HEK293T (cell line): ENCODE measurements at regions not wholly inside any gene's neighbourhood (a gene's known extent, or its start where the extent isn't known, plus 50 kb on each side); places are given as distances from the start of the nearest gene placed in this dataset.

Experiments
- CTCF ChIA-PET: fragments of 350-600 bp; formaldehyde crosslinking; extraction: SDS; loops from one replicate; lab custom pipeline; 2021; ENCODE audit warnings: antibody characterized with exemption, inconsistent platforms; lab: Yijun Ruan, JAX
- POLR2A ChIA-PET: fragments of 350-600 bp; formaldehyde crosslinking; extraction: SDS; loops from one replicate; lab custom pipeline; 2020; ENCODE audit warnings: antibody characterized with exemption, inconsistent platforms; lab: Yijun Ruan, JAX
- DNase-seq: peaks from one replicate; pipeline ENCODE4 v3.0.0; 2012; ENCODE audit warnings: mixed read lengths; ENCODE audit errors: extremely low spot score
- ARNT ChIP-seq: fragments of 450-650 bp; IDR thresholded peaks from 2 replicates; pipeline ENCODE4 v1.6.1; 2017; ENCODE audit warnings: mild to moderate bottlenecking
- BHLHE40 ChIP-seq: fragments of 450-650 bp; IDR thresholded peaks from 2 replicates; pipeline ENCODE4 v1.6.1; 2016; ENCODE audit warnings: mild to moderate bottlenecking, moderate library complexity, borderline replicate concordance
- CTBP1 ChIP-seq: fragments of 450-650 bp; IDR thresholded peaks from 2 replicates; pipeline ENCODE4 v1.6.1; 2016; ENCODE audit warnings: borderline replicate concordance
- ELF4 ChIP-seq: fragments of 450-650 bp; IDR thresholded peaks from 2 replicates; pipeline ENCODE4 v1.6.1; 2017; ENCODE audit warnings: antibody characterized with exemption
- FOXA1 ChIP-seq: fragments of 450-650 bp; IDR thresholded peaks from 2 replicates; pipeline ENCODE4 v1.6.1; 2016; ENCODE audit warnings: mild to moderate bottlenecking
- FOXK2 ChIP-seq: fragments of 450-650 bp; IDR thresholded peaks from 2 replicates; pipeline ENCODE4 v1.6.1; 2016; ENCODE audit warnings: mild to moderate bottlenecking
- FOXM1 ChIP-seq: fragments of 450-650 bp; IDR thresholded peaks from 2 replicates; pipeline ENCODE4 v1.6.1; 2017; ENCODE audit warnings: mild to moderate bottlenecking, borderline replicate concordance
- HDGF ChIP-seq: fragments of 450-650 bp; IDR thresholded peaks from 2 replicates; pipeline ENCODE4 v1.6.1; 2017; ENCODE audit warnings: antibody characterized with exemption, borderline replicate concordance
- L3MBTL2 ChIP-seq: fragments of 450-650 bp; conservative IDR thresholded peaks from 2 replicates; pipeline ENCODE4 v1.6.1; 2016; ENCODE audit warnings: mild to moderate bottlenecking
- LEF1 ChIP-seq: fragments of 450-650 bp; IDR thresholded peaks from 2 replicates; pipeline ENCODE4 v1.6.1; 2017; ENCODE audit warnings: mild to moderate bottlenecking, borderline replicate concordance
- NFRKB ChIP-seq: fragments of 450-650 bp; IDR thresholded peaks from 2 replicates; pipeline ENCODE4 v1.6.1; 2016; ENCODE audit warnings: mild to moderate bottlenecking, moderate library complexity
- SP1 ChIP-seq: fragments of 450-650 bp; IDR thresholded peaks from 2 replicates; pipeline ENCODE4 v1.6.1; 2017
- SUZ12 ChIP-seq: fragments of 450-650 bp; IDR thresholded peaks from 2 replicates; pipeline ENCODE4 v1.6.1; 2016; ENCODE audit warnings: mild to moderate bottlenecking
- TARDBP ChIP-seq: fragments of 450-650 bp; IDR thresholded peaks from 2 replicates; pipeline ENCODE4 v1.6.1; 2016
- ZNF384 ChIP-seq: fragments of 450-650 bp; IDR thresholded peaks from 2 replicates; pipeline ENCODE4 v1.6.1; 2016
- TF ChIP-seq, protein P1 (sequence below): fragments of 450-650 bp; IDR thresholded peaks from 2 replicates; pipeline ENCODE4 v1.6.1; 2016

DNA sequence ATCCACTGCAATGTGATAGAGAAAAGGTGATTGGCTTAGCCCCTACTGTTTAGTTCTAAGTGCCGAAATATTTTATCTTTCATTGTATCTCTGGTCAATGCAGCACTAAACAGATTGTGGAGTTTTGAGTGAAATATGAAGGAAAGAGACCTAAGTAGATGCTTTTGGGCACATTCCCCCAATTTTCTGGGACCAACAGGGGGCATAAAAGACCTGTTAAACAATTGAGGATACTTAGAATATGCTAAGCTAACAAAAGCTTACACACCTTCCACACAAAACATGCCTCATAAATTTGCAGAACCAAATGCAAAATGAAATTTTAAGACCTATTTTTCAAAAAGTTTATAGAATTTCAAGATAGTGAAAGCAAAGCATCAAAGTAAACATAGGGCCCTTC, 746.9 kb downstream of the TBC1D32 start:
- CTCF ChIA-PET, result no interaction called here
- no peak for TF ChIP-seq ARNT
- no peak for TF ChIP-seq SP1
- TF ChIP-seq TARDBP, result no peak
- TF ChIP-seq ELF4, result no peak
- no peak for TF ChIP-seq FOXK2
- no peak for TF ChIP-seq BHLHE40
- no peak for TF ChIP-seq FOXM1
- no peak for TF ChIP-seq HDGF
- TF ChIP-seq ZNF384, result no peak
- TF ChIP-seq L3MBTL2, result no peak
- TF ChIP-seq CTBP1, result no peak
- no peak for TF ChIP-seq LEF1
- POLR2A ChIA-PET, result no interaction called here
- no peak for DNase-seq

DNA sequence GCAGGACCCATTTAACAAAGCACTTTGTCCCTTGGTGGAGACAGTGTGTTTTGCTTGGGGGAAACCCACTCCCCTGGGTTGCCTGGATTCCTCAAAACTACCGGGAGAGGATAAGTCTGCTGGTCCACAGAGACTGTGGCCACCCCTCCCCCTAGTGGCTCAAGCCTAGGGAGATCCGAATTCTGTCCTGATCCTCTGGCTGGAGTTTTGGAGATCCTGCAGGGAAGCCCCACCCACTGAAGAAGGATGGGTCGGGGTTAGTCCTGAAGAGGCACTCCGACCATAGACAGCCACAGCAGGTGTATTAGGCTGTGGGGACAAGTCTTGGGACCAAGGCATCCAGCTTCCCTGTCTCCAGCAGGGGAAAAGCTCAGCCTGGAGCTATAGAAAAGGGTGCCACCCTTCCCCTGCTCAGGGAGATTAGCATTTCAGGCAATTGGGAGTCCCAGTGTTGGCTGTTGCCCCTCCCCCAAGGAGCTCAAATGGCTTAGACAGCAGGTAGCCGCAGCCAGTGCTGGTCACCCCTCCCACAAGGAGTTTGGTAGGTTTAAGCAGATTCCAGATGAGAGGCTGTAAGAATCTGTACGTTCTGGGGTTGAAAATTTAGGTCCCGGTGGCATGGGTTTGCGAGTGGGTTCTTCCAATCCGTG, 750.0 kb downstream of the TBC1D32 start:
- TF ChIP-seq, protein P1, sequence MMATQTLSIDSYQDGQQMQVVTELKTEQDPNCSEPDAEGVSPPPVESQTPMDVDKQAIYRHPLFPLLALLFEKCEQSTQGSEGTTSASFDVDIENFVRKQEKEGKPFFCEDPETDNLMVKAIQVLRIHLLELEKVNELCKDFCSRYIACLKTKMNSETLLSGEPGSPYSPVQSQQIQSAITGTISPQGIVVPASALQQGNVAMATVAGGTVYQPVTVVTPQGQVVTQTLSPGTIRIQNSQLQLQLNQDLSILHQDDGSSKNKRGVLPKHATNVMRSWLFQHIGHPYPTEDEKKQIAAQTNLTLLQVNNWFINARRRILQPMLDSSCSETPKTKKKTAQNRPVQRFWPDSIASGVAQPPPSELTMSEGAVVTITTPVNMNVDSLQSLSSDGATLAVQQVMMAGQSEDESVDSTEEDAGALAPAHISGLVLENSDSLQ, result no peak
- TF ChIP-seq BHLHE40 (no peak), CTBP1 (no peak), FOXA1 (no peak), LEF1 (no peak), TARDBP (no peak), NFRKB (no peak), L3MBTL2 (no peak), ELF4 (no peak), SP1 (no peak), FOXM1 (no peak)
- ChIA-PET POLR2A (no interaction called here), CTCF (no interaction called here)
- DNase-seq, result no peak

DNA sequence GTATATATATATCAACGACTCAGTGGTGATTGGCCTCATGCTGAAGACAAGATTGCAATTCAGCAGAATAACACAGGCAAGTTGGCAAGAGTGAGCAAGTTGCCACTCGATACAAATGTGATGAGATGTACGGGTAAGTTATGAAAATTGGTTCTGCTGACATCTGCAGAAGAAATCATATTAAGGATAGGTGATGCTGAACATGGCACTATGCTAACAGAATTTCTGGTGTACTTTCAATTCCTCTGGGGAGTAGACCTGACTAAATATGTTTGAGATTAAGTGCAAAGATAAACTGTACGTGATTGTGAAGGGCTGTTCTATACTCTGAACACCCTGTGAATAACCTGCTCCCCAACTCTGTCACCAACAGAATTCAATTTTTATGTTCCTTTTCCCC, 758.2 kb downstream of the TBC1D32 start:
- TF ChIP-seq HDGF, result no peak
- no peak for TF ChIP-seq ELF4
- no peak for DNase-seq
- ChIA-PET CTCF (no interaction called here), POLR2A (no interaction called here)

DNA sequence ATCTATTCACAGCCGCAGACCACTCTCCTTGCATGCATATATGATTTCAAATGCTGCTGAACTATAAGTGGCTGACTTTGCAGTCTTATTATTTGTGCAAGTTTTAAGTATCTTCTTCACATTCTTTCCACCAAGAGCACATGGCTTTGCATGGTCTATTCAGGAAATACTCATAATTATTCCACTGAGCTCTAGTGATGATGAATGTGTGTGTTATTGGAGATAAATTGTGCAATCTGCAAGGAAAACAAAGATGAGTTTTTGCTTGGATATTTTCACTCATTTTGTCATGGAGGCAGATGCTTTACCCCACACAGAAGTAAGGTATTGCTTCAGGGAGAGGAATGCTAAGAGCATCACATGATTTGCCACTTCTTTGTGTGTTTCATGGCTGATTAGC, 764.6 kb downstream of the TBC1D32 start:
- DNase-seq, result no peak
- ChIA-PET CTCF (no interaction called here), POLR2A (no interaction called here)
- TF ChIP-seq LEF1 (no peak), NFRKB (no peak), TARDBP (no peak), BHLHE40 (no peak)

DNA sequence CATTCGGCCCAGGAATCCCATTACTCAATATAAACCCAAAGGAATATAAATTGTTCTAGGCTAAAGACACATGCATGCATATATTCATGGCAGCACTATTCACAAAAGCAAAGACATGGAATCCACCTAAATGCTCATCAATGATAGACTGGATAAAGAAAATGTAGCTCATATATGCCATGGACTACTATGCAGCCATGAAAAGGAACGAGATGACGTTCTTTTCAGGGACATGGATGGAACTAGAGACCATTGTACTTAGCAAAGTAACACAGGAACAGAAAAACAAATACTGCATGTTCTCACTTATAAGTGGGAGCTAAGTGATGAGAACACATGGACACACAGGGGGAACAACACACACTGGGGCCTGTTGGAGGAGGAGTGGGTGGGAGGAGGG, 769.5 kb downstream of the TBC1D32 start:
- CTCF ChIA-PET, result no interaction called here
- no peak for DNase-seq
- POLR2A ChIA-PET, result no interaction called here

DNA sequence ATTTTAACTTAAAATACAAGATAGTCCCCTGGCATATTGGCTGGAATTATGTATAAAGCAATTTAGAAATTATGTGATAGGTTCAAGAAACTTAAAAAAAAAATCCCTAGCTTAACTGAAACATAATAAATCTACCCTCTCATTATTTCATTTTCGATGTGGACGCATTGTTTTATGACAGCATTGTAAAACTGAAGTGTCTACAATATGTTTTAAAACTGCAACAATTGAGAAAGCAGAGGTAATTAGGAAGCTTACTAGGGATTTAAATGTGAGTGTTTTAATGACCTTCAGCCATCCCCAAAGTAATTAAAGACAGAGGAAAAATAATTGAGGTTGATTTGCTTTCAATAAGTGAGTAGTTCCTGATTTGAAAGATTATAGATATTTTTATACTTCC, 776.0 kb downstream of the TBC1D32 start:
- ChIA-PET POLR2A (no interaction called here), CTCF (no interaction called here)
- no peak for DNase-seq
- TF ChIP-seq ELF4 (no peak), ZNF384 (no peak)

More for the DNA sequence above, 769.5 kb downstream of the TBC1D32 start:
- TF ChIP-seq ZNF384, result no peak
- TF ChIP-seq LEF1, result no peak
- TF ChIP-seq NFRKB, result no peak
- no peak for TF ChIP-seq FOXK2
- TF ChIP-seq, protein P1, result no peak
- TF ChIP-seq BHLHE40, result no peak

DNA sequence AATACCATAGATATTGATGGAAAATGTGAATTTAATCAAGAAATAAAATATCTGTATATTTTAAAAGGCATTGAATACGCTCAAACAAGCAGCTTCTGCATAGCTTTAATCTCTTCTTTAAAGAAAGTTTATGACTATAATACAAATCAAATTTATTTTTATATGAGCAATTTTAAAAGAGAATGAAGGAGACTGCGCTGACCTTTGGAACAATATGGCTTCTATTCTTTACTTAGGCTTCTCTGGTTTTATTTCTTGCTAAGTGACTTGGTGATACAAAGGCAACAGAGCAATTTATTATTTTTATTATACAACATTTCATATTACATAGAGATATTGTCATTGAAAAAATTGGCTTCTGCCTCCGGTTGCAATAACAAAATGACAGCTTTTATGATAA, 776.7 kb downstream of the TBC1D32 start:
- TF ChIP-seq SUZ12, result no peak
- no peak for TF ChIP-seq SP1
- no peak for TF ChIP-seq FOXM1
- TF ChIP-seq FOXK2, result no peak
- TF ChIP-seq ZNF384, result no peak
- TF ChIP-seq CTBP1, result no peak
- TF ChIP-seq NFRKB, result no peak
- no peak for TF ChIP-seq L3MBTL2
- no peak for TF ChIP-seq ELF4
- TF ChIP-seq TARDBP, result no peak
- CTCF ChIA-PET, result no interaction called here
- POLR2A ChIA-PET, result no interaction called here
- no peak for DNase-seq

DNA sequence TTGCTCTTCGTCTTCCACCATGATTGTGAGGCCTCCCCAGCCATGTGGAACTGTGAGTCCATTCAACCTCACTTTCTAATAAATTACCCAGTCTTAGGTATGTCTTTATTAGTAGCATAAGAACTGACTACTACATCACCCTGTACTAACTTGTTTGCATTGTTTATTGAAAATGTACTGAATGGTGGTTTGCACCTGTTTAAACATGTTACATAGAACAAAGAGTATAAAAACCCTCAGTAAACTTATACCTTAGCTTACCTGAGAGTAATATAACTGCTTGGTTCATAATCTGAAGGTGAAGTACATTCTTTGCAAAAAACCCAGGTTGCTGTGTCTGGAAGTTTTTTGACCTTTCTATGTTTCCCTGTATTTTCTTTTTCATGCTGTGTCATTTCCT, 777.8 kb downstream of the TBC1D32 start:
- POLR2A ChIA-PET, result no interaction called here
- TF ChIP-seq FOXA1 (no peak), HDGF (no peak), SP1 (no peak), SUZ12 (no peak), BHLHE40 (no peak), CTBP1 (no peak), FOXM1 (no peak), FOXK2 (no peak), NFRKB (no peak), LEF1 (no peak), TARDBP (no peak), L3MBTL2 (no peak)
- no peak for DNase-seq
- CTCF ChIA-PET, result no interaction called here
